ENCODE measurements at regions not wholly inside any gene's neighbourhood (a gene's known extent, or its start where the extent isn't known, plus 50 kb on each side); places are given as distances from the start of the nearest gene placed in this dataset.

DNA sequence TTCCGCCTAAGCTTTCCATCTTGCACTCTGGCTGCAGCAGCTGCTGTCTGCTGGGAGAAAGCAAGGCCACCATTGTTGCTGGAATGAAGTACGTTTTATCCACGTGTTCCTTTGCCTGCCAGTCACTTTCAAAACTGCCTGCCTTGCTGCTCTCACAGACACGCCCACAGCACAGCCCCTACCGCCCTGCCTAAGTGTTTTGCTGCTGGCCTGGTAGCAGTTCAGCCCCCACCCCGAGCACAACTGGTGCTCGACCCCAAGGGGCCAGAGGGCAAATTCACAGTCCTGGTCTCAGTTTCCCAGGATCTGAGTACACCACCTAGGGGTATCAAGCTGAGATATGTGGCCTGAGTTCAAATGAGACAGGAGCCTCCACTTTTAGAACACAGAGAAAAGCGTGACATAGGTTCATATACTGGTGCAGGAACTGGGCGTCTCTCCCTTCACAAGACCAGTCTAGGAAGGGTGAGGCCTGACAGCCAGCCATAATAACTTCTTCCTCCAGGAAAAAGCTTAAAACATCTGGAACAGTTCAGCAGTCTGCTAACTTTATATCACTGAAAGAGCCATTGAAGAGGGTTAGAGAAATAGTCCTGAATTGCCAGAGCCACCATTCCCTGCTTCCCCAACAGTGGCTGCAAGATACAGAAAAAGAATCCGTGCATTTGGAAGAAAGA, 1012.3 kb downstream of the ZPLD1 start:
- TF ChIP-seq CTCF (IDR thresholded peaks at IDR 0.05) (no peak), ZFX (IDR thresholded peaks at IDR 0.05; ENCODE audit: borderline replicate concordance) (no peak)

Data from 22Rv1 (cell line).